ENCODE measurements at regions not wholly inside any gene's neighbourhood (a gene's known extent, or its start where the extent isn't known, plus 50 kb on each side); places are given as distances from the start of the nearest gene placed in this dataset.

GRCh38 chr1:17924578-17924977, 169.4 kb downstream of the ACTL8 start:
- intact Hi-C loops (cut with DNase I), result loop anchor here (5.0 kb wide), 1 partner anchor 178 kb away; no protein-coding TSS in a partner anchor
- DNase-seq, result no peak

DNA sequence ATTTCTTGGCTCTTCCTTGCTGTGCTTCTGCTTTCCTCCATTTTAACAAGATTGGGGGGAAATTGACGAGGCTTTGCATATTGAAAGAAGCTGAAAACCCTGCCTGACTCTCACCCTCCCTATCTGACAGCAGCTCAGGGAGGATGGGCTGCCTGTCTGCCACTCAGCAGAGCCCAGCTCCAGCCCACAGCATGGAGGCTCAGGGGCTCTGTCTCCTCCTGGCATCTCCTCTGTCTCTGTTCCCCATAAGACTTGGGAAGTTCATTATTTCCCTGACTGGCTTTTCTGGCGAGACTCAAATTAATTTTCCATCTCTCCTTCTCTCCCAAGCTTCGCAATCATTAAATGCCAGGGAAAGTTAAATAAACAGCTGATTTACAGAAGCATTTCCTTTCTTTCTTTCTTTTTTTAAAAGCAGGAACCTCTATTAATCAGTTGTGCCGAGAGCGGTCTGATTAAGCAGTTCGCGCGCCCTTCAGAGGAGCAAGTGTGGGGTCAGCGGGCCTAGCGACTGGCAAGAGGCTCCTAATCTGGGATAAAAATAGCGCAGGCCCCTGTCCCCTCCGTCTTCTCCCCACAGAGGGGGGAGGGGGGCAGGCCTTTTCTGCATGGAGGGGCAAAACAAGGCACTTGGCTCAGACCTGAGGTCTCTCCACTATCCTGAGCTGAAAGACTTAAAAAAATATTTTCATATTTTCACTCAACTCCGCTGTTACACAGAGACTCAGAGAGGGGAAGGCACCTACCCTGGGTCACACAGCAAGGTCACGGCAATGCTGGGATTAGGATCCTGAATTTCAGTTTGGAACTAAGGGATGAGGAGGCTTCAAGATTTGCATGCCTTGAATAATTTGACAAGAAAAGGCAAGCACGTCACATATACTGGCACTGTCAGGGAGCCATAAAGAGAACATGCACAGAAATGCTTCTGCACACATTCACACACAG, 170.4 kb downstream of the ACTL8 start:
- no peak for DNase-seq
- intact Hi-C loops (cut with DNase I), result no loop called here

DNA sequence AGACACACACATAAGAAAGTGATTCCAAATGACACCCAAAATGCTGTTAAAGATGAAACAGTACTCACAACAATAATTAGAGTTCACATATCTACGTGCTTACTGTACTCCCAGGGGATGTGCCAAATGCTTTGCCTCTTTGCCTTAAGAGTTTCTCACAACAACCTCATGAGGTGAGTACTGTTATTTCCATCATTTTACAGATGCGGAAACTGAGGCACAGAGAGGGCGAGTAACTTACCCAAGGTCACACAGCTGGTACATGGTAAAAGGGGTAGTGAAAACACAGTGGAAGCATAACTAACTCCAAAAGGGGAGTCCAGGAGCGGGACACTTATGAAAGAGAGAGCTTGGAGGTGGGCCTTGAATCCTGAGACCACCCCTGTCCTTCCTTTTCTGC, 171.8 kb downstream of the ACTL8 start:
- intact Hi-C loops (cut with DNase I), result no loop called here

DNA sequence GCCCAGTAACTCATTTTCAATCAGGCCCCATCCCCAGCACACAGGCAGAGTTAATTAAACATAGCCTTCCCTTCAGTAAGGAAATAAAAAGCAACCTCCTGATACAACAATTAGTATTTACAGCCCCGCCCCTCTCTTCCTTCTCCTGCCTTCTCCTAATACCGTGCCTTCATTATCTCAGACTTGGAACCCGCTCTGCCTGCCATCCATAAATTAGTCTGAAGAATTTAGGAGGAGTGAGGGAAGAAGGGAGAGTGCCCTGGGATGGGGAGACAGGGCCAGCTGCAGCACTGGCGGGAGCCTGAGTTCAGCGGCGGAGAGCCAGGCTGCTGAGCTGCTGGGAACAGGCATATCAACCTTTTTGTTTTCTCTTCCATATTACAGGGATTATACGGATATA, 172.8 kb downstream of the ACTL8 start:
- DNase-seq, result no peak
- intact Hi-C loops (cut with DNase I), result no loop called here

More for the DNA sequence above, 171.8 kb downstream of the ACTL8 start:
- no peak for DNase-seq

GRCh38 chr1:17929224-17929623, 174.1 kb downstream of the ACTL8 start:
- no peak for DNase-seq
- intact Hi-C loops (cut with DNase I), result no loop called here

- intact Hi-C loops (cut with DNase I), result no loop called here
- DNase-seq, result no peak
These were observed 175.5 kb downstream of the ACTL8 start for GRCh38 chr1:17930635-17931034.

GRCh38 chr1:17932164-17932563, 175.4 kb upstream of the IGSF21 start:
- intact Hi-C loops (cut with DNase I), result no loop called here

GRCh38 chr1:17933501-17933900, 174.1 kb upstream of the IGSF21 start:
- intact Hi-C loops (cut with DNase I), result no loop called here
- DNase-seq, result no peak

More at GRCh38 chr1:17932164-17932563, 175.4 kb upstream of the IGSF21 start:
- DNase-seq, result no peak

DNA sequence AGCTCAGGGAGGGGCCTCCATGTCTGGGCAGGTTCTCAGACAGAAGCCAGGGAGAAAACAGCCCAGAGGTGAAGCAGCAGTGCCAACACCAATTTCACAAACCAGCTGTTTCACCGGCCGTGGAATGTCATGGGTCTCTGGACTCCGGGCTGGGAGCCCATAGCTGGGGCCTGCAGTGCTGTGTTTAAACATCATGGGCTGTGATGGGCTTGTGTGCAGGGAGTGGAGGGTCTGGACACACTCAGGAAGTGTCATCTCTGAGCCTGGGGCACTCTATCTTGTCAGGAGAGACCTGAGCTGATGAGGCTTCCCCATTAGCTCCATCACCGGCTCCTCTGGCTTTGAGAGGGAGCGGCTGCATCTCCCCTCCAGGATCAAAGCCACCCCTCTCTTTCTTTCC, 173.6 kb upstream of the IGSF21 start:
- intact Hi-C loops (cut with DNase I), result no loop called here
- DNase-seq, result no peak

- intact Hi-C loops (cut with DNase I), result no loop called here
- DNase-seq, result no peak
These were observed 172.4 kb upstream of the IGSF21 start for GRCh38 chr1:17935230-17935629.

DNA sequence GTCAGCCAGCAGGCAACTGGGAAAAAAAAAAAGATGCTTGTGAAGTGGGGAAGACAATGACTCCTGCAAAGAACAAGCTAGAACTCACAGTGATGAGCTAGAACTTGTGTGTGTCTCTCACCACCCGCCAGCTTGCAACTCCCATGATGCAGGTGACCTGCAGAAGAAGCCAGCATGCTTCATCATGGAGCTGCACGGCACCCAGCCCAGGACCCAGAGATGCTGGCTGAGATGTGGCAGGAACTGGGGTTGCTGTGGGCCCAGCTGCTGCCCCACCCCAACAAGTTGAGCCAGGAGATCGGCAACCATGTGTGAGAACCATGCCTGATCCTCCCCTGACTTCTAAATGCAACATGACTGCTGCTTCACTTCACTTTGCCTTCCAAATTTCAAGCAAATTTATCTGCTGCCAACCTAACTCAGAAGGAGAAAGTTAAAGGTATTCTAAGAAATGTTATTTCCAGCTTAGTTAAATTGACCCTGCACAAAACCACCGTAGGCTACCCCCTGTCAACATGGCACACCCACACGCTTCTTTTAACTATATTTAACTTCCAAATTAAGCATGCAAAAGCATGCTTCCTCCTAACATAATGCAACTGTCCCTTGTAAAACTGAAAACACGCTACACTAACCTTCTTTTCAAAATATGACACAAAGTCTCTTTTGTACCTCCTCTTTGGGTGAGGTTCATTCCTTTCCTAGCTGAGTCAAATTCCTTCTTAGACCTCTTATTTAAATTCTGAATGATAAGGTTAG, 166.0 kb upstream of the IGSF21 start:
- intact Hi-C loops (cut with DNase I), result no loop called here
- DNase-seq, result no peak

DNA sequence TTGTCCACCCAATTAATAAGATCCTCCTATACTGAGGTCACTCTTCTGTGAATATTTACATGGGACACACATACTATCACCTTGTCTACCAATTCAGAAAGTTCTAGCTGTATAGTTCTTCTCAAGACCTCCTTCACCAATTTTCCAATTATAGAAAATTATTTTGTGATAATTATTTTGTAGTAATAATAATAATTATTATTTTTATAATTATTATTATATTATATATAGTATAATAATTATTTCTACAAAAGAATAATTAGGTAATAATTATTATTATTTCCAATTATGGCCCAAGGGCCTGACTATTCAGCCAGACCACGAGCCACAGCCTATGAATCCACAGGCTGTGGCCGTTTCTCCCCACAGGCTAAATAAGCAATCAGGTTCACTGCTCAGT, 164.1 kb upstream of the IGSF21 start:
- intact Hi-C loops (cut with DNase I), result no loop called here
- DNase-seq, result no peak

DNA sequence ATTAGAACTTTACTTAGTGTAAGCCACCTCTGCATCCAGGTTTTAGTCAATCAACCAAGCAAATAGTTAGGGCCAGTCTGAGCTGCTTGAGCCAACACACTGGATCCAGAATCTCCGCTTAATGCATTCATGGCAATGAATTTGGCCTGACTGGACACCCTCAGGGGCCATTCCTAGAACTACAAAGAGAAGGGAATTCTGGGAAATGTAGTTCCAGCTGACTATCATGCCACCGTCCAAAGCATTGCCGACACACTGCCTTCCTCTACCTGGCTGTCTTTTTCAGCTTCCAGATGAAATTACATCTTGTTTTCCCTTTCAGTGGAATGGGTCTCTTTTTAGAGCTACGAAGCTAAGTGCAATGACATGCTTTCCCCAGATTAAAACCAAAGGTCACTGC, 163.0 kb upstream of the IGSF21 start:
- no peak for DNase-seq
- intact Hi-C loops (cut with DNase I), result no loop called here

DNA sequence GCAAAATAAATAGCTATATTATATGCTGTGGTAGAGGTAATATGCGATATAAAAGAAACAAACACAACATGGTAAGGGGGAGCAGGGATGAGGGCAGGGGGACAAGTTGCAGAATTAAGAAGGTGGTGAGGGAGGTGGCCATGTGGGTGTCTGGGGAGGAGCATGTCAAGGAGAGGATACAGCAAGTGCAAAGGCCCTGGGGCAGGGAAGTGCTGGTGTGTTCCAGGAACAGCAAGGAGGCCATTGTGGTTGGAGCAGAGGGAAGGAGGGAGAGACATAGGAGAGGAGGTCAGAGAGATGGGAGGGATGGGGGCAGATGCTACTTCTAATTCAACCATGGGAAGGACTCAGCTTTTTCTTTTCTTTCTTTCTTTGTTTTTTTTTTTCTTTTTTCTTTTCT, 161.2 kb upstream of the IGSF21 start:
- DNase-seq, result no peak
- intact Hi-C loops (cut with DNase I), result no loop called here

- no peak for DNase-seq
- intact Hi-C loops (cut with DNase I), result no loop called here
These were observed 159.0 kb upstream of the IGSF21 start for GRCh38 chr1:17948594-17948993.

DNA sequence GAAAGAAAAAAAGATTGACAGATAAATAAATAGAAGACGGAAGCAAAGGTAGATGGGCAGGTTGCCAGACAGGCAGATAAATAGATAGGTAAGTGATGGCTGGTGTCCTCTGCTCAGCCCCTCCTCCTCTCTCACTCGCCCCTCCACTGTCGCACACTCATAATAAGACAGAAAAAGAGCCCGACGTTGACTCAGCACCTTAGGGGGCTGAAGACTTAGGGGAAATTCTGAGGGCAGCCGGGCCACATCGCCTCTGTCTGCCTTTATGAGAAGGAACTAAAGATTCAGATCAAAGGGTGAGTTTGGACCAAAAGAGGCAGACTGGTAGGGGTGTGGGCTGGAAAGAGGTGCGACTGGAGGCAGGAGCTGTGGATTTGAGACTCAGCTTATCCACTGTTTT, 158.1 kb upstream of the IGSF21 start:
- DNase-seq, result no peak
- intact Hi-C loops (cut with DNase I), result no loop called here

GRCh38 chr1:17950728-17951127, 156.9 kb upstream of the IGSF21 start:
- DNase-seq, result no peak
- intact Hi-C loops (cut with DNase I), result no loop called here

GRCh38 chr1:17952506-17952905, 155.1 kb upstream of the IGSF21 start:
- DNase-seq, result no peak
- intact Hi-C loops (cut with DNase I), result no loop called here

GRCh38 chr1:17953921-17954320, 153.7 kb upstream of the IGSF21 start:
- DNase-seq, result no peak
- intact Hi-C loops (cut with DNase I), result no loop called here
